T-helper 2 cell treated with Interferon-gamma antibody and Interleukin-4, amounts not matched to agents 100 ng/mL and 5 ng/mL, for 36 hours (primary cell): ENCODE measurements at regions not wholly inside any gene's neighbourhood (a gene's known extent, or its start where the extent isn't known, plus 50 kb on each side); places are given as distances from the start of the nearest gene placed in this dataset.
"Not testable (repeated sequence)": the region's sequence is repeated elsewhere in the genome, so short reads cannot be mapped to it uniquely, and the experiment has no call there.

Experiments used
- intact Hi-C: fragments of 100-400 bp; cut with micrococcal nuclease; formaldehyde crosslinking; loops from one replicate; pipeline ENCODE4 v1.15.1; 2023

DNA sequence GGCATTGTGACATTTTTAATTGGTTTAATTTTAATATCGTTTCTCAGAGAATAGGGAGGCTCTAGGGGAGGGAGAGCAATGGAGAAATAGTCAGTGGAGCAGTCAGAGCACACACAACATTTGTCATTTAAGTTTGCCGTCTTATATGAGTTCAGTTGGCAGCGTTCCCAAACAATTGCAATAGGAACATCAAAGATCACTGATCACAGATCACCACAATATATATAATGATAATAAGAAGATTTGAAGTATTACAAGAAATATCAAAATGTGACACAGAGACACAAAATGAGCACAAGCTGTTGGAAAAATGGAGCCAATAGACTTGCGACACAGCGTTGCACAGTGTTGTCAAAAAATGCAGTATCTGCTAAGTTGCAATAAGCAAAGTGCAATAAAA lies 303.7 kb downstream of the CDH19 start:
- intact Hi-C loops = no loop called here

DNA sequence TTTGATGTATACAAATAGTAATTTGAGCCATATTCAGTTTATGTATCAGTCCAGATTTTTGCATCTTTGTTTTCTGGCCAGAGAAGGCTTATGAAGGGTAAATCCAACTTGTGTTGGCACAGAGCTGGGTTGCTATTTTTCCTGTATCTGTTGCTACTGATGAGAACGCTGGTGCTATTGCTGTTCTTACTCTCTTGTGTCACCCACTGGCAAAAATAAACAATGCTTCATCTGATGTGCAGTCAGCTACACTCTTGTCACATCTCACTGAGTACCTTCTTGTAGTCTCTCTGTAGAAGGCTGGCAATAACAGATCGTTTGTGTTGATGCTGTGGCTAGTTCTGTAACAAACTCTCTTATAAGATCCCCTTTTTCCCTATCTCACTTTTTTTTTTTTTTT lies 323.4 kb downstream of the CDH19 start:
- intact Hi-C loops = no loop called here

DNA sequence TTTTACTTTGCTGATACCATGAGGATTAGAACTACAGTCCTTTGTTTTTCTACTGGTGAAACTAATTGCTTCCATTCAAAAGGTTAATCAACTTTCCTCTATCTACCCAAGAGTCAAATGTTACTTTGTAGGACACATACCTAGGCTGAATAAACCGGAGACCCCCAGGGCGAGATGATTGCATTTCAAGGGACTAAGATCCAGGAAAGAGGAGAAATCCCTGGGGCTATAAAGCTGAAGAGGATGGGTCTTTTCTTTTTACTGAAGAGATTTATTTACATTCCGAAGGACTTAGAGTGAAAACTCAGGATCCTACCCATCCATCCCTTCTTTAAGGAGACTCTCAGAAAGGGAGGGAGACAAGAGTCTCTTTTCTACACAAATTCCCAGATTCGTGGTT lies 331.9 kb downstream of the CDH19 start:
- intact Hi-C loops = no loop called here

DNA sequence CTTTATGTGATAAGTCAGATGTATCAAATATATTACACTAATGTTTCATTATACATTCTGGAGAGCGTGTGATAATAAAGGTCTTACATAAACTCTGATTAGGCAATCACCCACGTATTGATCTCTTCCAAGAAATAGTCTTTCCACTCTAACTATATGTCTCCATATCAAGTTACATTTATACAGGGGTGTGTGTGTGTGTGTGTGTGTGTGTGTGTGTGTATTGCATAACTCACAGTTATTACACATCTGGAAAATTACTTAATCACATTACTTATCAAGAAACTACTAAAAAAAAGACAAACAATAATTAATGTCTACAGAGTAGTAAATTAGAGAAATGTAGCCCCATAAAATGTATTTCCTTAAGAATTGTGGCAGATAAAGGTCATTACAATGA lies 339.8 kb downstream of the CDH19 start:
- intact Hi-C loops = no loop called here

DNA sequence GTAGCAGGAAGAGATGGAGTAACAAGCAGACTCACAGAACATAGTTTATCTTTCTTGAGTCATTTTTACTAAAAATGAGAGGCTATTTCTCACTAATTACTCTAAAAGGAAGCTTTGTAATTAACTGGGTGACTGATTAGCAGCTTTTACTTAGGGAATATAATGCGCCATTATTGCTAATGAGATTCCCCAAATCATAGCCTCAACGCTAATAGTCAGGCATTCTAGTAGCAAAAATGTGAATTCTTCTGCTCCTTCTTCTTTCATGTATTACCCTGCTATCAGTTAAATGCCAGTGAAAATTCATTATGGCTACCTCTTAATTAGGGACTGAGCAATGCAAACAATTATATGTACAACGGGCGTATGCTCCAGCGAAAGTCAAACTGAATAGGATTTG lies 349.8 kb downstream of the CDH19 start:
- intact Hi-C loops = no loop called here

DNA sequence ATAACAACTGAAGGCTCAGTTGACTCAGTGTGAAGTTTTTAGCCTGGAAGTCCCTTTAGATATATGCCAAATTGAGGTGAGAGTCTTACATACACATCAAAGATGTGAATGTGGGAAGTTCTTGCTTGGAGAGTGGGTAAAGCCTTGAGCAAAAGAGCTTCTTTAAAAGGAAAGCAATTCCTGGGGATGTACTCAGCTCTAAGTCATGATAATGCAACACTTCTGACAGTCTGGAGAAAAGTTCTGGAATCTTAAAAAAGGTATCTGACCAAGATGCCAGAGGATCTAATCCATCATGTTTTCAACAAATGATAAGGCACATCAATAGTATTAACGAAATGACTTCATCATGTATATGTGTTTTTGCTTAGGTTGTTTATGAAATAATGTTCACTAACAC lies 351.2 kb downstream of the CDH19 start:
- intact Hi-C loops = no loop called here

DNA sequence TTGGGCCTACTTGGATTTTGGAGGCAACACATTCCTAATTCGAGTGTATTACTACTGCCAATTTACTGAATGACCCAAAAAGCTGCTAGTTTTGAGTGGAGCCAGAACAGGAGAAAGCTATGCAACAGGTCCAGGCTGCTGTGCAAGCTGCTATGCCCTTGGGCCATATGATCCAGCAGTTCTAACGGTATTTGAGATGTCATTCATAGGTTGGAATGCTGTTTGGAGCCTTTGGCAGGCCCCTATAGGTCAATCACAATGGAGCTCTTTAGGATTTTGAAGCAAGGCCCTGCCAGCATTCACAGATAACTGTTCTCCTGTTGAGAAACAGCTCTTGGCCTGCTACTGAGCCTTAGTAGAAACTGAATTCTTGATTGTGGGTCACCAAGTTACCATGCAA lies 368.7 kb downstream of the CDH19 start:
- intact Hi-C loops = no loop called here

DNA sequence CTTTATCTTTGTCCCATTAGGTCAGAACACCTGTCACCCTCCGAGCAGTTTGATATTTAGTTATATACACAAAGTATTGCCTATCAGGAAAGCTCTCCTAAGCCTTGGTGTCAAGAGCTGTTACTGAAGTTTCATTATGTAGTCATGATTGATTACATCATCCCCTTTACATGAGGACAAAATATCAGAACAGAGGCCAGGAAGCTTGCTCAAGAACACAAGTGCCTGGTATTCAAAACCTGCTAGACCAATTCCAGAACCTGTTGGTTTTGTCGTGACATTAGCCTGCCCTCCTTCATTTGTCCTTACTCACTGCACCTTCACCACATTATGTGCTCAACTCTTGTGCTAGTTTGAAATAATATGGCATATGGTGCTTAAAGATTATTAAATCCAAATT lies 377.1 kb downstream of the CDH19 start:
- intact Hi-C loops = no loop called here

DNA sequence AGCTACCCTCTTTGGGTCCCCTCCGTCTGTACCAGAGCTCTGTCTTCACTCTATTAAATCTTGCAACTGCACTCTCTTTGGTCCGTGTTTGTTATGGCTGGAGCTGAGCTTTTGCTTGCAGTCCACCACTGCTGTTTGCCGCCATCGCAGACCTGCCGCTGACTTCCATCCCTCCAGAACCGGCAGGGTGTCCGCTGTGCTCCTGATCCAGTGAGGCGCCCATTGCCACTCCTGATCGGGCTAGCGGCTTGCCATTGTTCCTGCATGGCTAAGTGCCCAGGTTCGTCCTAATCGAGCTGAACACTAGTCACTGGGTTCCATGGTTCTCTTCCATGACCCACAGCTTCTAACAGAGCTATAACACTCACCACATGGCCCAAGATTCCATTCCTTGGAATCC lies 380.6 kb downstream of the CDH19 start:
- intact Hi-C loops = not testable (repeated sequence)

DNA sequence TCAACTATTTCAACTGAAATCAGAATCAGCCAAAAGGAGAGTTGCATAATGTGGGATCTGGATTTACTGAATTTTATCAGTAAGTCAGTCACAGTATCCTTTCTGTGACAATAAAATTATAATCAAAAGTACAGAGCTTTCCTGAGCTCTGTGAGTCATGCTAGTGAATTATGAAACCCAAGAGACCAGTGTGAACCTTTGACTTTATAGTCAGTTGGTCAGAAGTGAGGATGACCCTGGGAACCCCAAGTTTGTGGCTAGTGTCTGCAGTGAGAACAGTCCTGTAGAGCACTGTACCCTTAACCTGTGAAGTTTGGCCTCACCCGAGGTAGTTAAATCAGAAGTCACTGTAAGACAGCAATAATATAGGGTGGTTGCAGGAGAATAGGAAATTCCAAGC lies 381.7 kb downstream of the CDH19 start:
- intact Hi-C loops = no loop called here

DNA sequence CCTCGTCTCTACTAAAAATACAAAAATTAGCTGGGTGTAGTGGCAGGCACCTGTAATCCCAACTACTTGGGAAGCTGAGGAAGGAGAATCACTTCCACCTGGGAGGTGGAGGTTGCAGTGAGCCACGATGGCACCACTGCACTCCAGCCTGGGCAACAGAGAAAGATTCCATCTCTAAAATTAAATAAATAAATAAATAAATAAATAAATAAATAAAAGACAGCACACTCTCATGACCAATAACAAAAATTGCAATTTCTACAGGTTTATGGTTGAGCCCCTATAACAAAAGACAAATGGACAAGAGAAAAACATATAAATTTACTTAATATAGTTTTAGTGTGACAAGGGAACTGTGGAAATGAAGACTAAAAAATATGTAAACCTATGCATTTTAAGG lies 384.1 kb downstream of the CDH19 start:
- intact Hi-C loops = no loop called here

DNA sequence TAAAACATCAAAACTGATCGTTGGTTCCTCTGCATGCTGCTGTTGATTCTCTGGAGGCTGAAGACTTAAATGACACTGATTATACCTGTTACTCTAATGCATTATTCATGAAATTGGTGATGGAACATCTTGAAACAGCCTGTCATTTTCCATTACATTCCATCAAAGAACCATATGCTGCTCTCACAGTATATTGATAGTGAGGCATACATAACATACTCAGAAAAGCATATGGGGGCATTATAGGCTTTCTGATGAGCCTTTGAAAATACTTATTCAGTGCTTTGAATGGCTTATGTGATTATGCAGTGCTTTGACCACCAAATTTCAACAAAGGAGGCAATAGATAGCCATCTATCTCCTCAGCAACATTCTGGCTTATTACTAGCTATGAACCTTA lies 392.1 kb downstream of the CDH19 start:
- intact Hi-C loops = no loop called here

DNA sequence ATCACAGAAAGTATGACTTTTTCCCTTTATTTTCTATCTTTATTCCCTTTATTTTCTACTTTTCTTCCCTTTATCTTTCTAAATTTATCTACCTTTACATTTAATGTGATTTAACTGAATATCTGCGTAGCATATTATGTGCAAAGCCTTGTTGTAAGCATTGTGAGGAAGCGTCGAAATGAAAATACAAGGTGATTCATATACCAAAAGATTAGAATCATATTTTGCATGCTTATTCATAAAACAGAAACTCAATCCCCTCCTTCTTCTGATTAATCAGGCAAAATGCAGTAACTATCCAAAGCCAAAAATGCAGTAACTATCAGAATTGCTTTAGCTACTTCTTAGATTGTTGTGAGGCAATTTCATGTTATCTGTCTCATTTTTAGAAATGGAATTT lies 393.0 kb downstream of the CDH19 start:
- intact Hi-C loops = no loop called here

DNA sequence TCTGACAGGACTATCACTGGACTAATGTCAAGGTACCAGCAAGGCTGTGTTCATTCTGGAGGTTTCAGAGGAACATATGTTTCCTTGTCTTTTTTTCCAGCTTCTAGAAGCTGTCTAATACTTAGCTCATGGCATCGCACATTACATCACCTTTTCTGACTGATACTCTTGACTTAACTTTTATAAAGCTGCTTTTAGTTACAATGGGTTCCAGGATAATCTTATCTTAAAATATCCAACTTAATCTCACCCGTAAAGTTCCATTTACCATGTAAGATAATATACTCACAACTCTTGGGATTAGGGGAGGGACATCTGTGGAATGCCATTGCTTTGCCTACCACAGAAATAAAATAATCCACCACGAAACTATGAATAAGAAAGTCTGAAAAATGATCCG lies 394.2 kb downstream of the CDH19 start:
- intact Hi-C loops = no loop called here

DNA sequence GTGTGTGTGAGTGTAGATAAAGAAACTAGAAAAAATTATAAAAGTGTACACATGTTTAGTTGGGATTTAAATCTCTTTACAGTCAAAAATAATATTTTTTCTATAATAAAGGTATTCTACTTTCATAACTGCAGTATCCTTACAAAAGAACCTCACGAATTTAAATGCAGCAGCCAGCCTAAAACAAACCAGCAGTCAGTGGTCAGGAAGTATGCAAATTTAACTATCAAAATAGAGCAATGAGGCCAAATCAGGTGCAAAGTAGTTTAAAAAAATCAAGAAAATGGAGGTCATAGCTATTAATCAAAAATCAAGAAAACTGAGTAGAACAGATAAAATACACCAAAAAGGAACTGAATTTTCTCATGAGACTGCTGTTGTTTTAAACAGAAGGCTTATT lies 407.1 kb downstream of the CDH19 start:
- intact Hi-C loops = no loop called here

DNA sequence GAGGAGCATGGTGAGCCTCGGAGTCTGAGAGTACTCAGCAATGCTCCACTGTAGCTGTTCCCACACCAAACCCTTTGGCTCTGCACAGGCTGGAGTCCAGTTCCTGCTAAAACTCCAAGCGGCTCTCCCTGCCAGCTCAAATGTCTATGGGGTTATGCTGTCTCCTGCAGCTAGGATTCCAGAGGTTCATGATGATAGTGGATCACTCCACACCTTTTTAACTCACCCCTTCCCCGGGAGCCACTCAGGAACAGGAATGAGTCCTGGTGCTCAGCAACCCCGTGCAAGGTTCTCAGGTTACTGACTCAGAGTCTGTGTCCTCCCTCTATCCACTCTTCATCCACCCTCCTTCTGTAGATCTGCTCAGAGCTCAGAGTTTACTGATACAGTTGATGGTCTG lies 410.0 kb downstream of the CDH19 start:
- intact Hi-C loops = no loop called here

DNA sequence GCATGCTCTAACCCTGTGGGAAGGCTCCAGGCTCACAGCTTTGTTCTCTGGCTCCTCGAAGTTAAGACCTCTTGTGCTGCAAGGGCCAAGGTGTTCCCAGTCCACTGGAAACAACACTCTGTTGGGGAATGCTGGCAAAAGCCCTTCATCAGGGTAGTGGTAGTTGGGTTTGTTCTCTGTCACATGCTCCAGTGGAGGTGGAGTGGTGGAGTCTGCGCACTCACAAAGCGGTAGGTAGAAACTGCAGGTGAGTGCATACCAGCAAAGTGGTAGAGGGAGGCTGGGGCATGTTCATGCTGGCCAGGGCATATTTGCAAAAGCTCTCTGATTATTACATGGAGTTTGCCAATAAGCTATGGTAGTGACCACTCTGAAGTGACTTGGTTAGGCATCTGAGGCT lies 410.5 kb downstream of the CDH19 start:
- intact Hi-C loops = no loop called here

DNA sequence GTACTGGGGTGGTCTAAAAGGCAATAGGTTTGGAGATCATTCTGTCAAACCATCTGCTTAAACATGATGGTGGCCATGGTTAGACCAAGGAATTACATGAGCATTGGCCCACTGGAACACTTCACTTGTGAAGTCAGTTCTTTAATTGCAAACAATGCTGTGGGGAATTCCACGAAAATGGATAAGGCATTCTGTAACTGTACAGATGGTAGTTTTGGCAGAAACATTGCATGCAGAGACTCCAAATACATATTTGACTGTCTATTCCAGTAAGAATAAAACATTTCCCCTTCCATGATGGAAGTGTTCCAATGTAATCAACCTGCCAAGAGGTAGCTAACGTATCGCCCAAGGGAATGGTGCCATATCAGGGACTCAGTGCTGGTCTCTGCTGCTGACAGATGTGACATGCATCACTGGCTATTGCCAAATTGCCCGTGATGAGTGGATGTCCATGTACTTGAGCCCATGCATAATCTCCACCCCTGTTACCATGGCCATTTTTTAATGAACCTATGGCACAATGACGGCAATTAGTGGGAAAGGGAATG lies 417.9 kb downstream of the CDH7 start:
- intact Hi-C loops = no loop called here

DNA sequence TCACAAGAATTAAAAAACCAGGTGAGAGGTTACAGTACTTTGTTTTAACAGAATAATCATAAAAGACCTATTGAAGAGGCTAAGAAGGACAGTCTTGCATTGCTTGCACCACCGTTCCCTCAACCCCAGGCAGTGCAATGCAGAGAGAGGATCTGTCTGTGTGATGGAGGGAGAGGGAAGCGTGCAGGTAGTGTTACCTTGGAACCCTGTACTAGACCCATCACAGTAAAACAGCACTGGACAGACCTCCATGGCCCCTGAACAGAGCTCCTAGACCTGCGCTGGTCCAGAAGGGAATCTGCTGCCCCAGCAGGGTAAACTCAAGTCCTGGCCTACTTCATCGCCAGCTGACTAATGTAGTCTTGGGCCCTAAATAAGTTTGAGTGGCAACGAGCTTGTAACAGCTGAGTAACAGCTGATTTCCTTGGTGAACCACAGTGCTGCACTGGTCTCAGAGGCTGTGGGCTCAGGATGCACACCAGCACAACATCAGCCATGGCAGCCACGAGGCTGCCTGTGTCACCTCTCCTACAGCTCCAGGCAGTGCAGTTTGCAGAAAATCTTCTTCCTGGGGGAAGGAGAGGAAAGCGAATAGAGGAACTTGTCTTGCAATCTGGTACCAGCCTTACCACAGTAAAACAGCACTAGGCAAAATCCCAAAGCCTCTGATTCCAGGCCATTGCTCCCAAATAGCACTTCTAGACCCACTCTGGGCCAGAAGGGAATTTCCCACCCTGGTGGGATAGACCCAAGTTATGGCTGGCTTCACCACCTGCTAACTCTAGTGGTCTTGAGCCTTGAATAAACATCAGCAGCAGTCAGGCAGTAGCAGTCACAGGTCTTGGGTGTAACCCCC lies 417.2 kb downstream of the CDH7 start:
- intact Hi-C loops = no loop called here

DNA sequence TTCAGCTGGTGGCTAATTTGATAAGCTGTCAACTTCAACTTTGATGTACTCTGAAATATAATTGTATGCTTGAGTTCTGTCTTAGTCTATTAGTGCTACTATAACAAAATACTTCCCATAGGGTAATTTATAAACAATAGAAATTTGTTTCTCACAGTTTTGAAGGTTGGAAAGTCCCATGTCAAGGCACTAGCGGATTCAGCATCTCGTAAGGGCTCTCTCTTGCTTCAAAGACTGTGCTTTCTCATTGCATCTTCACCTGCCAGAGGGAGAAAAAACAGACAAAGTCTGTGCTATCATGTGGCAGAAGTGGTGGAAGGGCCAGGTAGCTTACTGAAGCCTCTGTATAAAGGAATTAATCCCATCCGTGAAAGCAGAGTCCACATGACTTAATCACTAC lies 409.2 kb downstream of the CDH7 start:
- intact Hi-C loops = no loop called here

DNA sequence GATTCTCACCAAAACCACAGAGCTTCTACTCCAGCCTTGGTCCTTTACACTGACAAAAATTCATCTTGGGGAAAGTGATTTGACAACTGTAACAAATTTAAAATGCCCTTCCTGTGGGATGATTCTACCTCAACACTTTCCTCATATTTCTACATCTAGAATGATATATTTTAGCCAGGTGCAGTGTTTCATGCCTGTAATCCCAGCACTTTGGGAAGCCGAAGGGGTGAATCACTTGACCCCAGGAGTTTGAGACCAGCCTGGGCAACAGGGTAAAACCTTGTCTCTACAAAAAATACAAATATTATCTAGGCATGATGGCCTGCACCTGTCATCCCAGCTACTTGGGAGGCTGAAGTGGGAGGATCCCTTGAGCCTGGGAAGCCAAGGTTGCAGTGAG lies 408.6 kb downstream of the CDH7 start:
- intact Hi-C loops = no loop called here

DNA sequence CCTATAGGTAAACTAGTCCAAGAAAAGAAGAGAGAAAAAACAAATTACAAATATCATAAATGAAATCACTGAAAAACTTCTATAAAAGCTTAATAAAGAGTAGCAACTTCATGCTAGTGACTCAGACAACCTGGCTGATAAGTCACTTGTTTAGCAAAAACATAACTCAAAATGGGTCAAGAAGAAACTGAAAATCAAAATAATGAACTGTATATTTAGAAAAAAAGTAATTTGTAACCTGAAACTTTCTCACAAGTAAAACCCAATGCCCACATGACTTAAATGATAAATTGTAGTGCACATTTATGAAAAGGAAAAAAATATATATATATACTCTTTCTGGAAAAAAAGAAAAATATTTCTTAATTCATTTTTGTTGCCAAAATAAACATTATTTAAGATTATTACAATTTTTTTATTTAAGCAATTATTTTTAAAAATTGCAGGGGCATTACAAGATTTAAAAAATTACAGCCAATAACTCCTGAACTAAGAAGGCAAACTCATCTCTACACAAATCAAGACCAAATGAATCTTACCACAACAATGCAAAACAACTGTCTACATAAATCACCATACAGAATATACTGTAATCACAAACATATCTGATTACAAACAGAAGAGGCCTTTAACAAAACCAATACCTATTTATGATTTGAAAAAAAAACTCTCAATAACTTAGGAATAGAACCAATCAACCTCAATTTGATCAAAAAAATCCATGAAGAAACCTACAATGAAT lies 406.3 kb downstream of the CDH7 start:
- intact Hi-C loops = no loop called here

DNA sequence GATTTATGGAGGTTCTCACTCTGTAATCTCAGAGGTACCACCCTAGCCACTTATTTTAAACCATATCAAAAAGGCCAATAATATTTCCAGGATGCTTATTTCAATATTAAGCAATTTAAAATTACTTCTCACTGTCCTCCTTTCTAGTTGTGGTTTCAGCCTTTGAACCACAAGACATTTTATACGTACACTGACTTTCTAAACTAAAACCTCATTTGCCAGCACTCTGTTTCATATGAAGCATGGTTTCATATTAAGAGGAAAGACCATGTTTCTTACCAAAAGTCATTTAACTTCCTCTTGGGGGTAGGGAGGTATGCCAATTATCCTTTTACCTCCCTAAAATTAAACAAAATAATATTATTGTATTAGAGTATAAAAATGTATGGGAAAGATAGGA lies 399.8 kb downstream of the CDH7 start:
- intact Hi-C loops = no loop called here
